ENCODE measurements at regions not wholly inside any gene's neighbourhood (a gene's known extent, or its start where the extent isn't known, plus 50 kb on each side); places are given as distances from the start of the nearest gene placed in this dataset.

- TF ChIP-seq CUX1 (IDR thresholded peaks at IDR 0.05; ENCODE audit: insufficient replicate concordance, low read depth, low read length) (no peak), HCFC1 (IDR thresholded peaks at IDR 0.05; ENCODE audit: low read length) (no peak)
Observed at GRCh38 chr2:4873876-4874593, 818.1 kb upstream of the SOX11 start (continued).

DNA sequence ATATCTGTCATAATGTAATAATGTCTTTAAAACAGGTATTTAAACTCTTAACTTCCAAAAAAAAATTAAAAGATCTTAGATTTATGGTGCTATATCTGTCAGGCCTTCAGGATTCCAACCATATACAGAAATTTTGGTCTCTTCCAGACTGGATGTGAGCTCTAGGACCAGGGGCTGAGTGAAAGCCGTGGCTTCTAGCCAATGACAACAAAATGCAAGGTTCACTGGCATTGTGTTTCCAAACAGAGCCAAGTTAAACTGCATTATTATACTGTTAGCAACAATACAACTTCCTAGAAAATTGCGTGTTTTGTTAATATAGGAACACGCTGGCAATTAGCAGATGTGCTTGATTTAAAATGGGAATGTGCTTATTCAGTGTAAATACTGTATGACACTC lies 809.8 kb upstream of the SOX11 start:
- no peak overlapping the region for H2AFZ ChIP-seq (ENCODE audit: control insufficient read depth, low read depth, low read length)
- ChIA-PET POLR2A (no interaction called here), CTCF (no interaction called here), RAD21 (ENCODE audit: unreplicated experiment) (no interaction called here), SMC1A (ENCODE audit: uncharacterized antibody, unreplicated experiment) (interaction anchor here (0.7 kb wide), 1 partner anchor 663 kb away, joined by 3 read pairs; no protein-coding TSS in a partner anchor)
- in situ Hi-C loops (cut with MboI): no loop called here
- no peaks in the 10 kb centered on the region for H3K36me3 ChIP-seq (ENCODE audit: control insufficient read depth in 2 of 2, insufficient read depth in 2 of 2, low read length in 1 of 2)
- H4K20me1 ChIP-seq (ENCODE audit: control insufficient read depth, insufficient read depth): no peaks in the 10 kb centered on the region
- intact Hi-C loops (cut with micrococcal nuclease; ENCODE audit: unreplicated experiment): no loop called here
- H3K4me2 ChIP-seq (ENCODE audit: control insufficient read depth, insufficient read depth): no peak overlapping the region
- WGBS (ENCODE audit: insufficient coverage, insufficient replicate concordance, low lambda C conversion rate, missing lambda C conversion rate): 17% methylated on average over 3 of the region's 3 CpGs
- no peak overlapping the region for H3K27ac ChIP-seq (ENCODE audit: control insufficient read depth, insufficient read depth)
- ATAC-seq (no peak), DNase-seq (ENCODE audit: low read depth, low spot score) (no peak), FAIRE-seq (no peak)
- H3K79me2 ChIP-seq (ENCODE audit: control insufficient read depth, insufficient read depth, low read length): no peaks in the 10 kb centered on the region
- no peak overlapping the region for H3K4me3 ChIP-seq
- H3K4me1 ChIP-seq (ENCODE audit: control insufficient read depth, insufficient read depth, low read length): no peaks in the 10 kb centered on the region
- H3K9me3 ChIP-seq (replicated peaks; ENCODE audit: control insufficient read depth, insufficient read depth, low read length): no peaks in the 10 kb centered on the region
- no peaks in the 10 kb centered on the region for H3K27me3 ChIP-seq (replicated peaks in 1 of 2; ENCODE audit: control insufficient read depth in 2 of 2, insufficient read depth in 2 of 2, low read length in 1 of 2)
- no peak overlapping the region for H3K9ac ChIP-seq (ENCODE audit: control insufficient read depth, insufficient read depth, low read length)
- no TSS peak for BruUV-seq (replicated peaks)
- TF ChIP-seq POLR2AphosphoS5 (IDR thresholded peaks at IDR 0.05; ENCODE audit: low read length) (no peak), PAX5 (IDR thresholded peaks at IDR 0.05; ENCODE audit: borderline replicate concordance, low read depth, low read length) (no peak), DPF2 (IDR thresholded peaks at IDR 0.05) (no peak), ZNF592 (IDR thresholded peaks at IDR 0.05) (no peak), PBX3 (IDR thresholded peaks at IDR 0.05; ENCODE audit: insufficient replicate concordance, low read depth, low read length) (no peak), CHD2 (IDR thresholded peaks at IDR 0.05; ENCODE audit: borderline replicate concordance, low read depth, low read length) (no peak), PAX8 (IDR thresholded peaks at IDR 0.05) (no peak), ZNF24 (IDR thresholded peaks at IDR 0.05) (no peak), SUZ12 (IDR thresholded peaks at IDR 0.05; ENCODE audit: unreplicated experiment) (no peak), RELA (IDR thresholded peaks at IDR 0.05; ENCODE audit: borderline replicate concordance, partially characterized antibody) (no peak)

Measured in GM12878 (cell line).